Suprapubic skin (tissue), 4 donors: ENCODE measurements at regions not wholly inside any gene's neighbourhood (a gene's known extent, or its start where the extent isn't known, plus 50 kb on each side); places are given as distances from the start of the nearest gene placed in this dataset.
"Not testable (repeated sequence)": the region's sequence is repeated elsewhere in the genome, so short reads cannot be mapped to it uniquely, and the experiment has no call there.

ENCODE experiments used
- DNase-seq, 2 donors: peaks; one replicate each; pipeline ENCODE4 v3.0.0-alpha.2; 2019; ENCODE audit warnings: low spot score in 2 of 2
- H3K27ac ChIP-seq: fragments of 200-600 bp; sonication (generic); one replicate; pipeline ENCODE4 v1.5.1; 2019
- H3K27me3 ChIP-seq: fragments of 200-600 bp; sonication (generic); one replicate; pipeline ENCODE4 v1.5.1; 2019
- H3K36me3 ChIP-seq: fragments of 200-600 bp; sonication (generic); one replicate; pipeline ENCODE4 v1.5.1; 2019
- H3K4me1 ChIP-seq: fragments of 200-600 bp; sonication (generic); one replicate; pipeline ENCODE4 v1.5.1; 2019
- H3K4me3 ChIP-seq: fragments of 200-600 bp; sonication (generic); one replicate; pipeline ENCODE4 v1.5.1; 2019; ENCODE audit warnings: mild to moderate bottlenecking
- H3K9me3 ChIP-seq: fragments of 200-600 bp; sonication (generic); one replicate; pipeline ENCODE4 v1.5.1; 2019
- CTCF ChIP-seq, 2 donors: fragments of 200-600 bp in 1 of 2; fragments of 450-650 bp in 1 of 2; sonication (generic) in 1 of 2; IDR thresholded peaks; one replicate each; pipeline ENCODE4 v1.5.1; 2016 to 2019; ENCODE audit warnings: antibody characterized with exemption in 2 of 2, mild to moderate bottlenecking in 1 of 2, moderate library complexity in 1 of 2
- EP300 ChIP-seq: sonication (generic); formaldehyde crosslinking; IDR thresholded peaks from one replicate; pipeline ENCODE4 v1.6.1; 2017; ENCODE audit warnings: antibody characterized with exemption
- POLR2A ChIP-seq, 2 donors: fragments of 450-650 bp; IDR thresholded peaks; one replicate each; pipeline ENCODE4 v1.6.1; 2017; ENCODE audit warnings: antibody characterized with exemption in 2 of 2, mild to moderate bottlenecking in 2 of 2, moderate library complexity in 2 of 2
- POLR2AphosphoS5 ChIP-seq, 3 donors: sonication (generic); formaldehyde crosslinking; IDR thresholded peaks; one replicate each; pipeline ENCODE4 v1.6.1; 2017; ENCODE audit warnings: antibody characterized with exemption in 3 of 3
- WGBS: methylation state at CpG from one replicate; pipeline ENCODE4 v1.1.5; 2018; 5-methylcytosine and 5-hydroxymethylcytosine counted together

GRCh38 chr7:82572195-82572880 is 128.8 kb upstream of the CACNA2D1 start:
- DNase-seq: peak; percentile 88 to 91
- Histone ChIP-seq H3K4me1 (peaks cover 6% of the 10 kb centered on the region), H3K36me3 (no peaks in the 10 kb centered on the region), H3K9me3 (no peaks in the 10 kb centered on the region), H3K4me3 (no peak overlapping the region), H3K27me3 (no peaks in the 10 kb centered on the region), H3K27ac (no peak overlapping the region)
- 0% methylated on average over 9 of the region's 9 CpGs for WGBS
- TF ChIP-seq CTCF (IDR thresholded peaks at IDR 0.05) (peak; percentile 61 to 81), POLR2A (IDR thresholded peaks at IDR 0.05) (no peak)

- not testable (repeated sequence) for DNase-seq, H3K27ac ChIP-seq, H3K9me3 ChIP-seq, H3K4me3 ChIP-seq, H3K4me1 ChIP-seq, H3K36me3 ChIP-seq, H3K27me3 ChIP-seq
- WGBS: 87% methylated on average over 4 of the region's 4 CpGs
Observed at GRCh38 chr7:82571047-82571446, 127.5 kb upstream of the CACNA2D1 start.

- TF ChIP-seq CTCF (IDR thresholded peaks at IDR 0.05) (no peak), POLR2AphosphoS5 (IDR thresholded peaks at IDR 0.05) (no peak), POLR2A (IDR thresholded peaks at IDR 0.05) (no peak), EP300 (no peak)
- Histone ChIP-seq H3K4me3 (no peak overlapping the region), H3K36me3 (no peaks in the 10 kb centered on the region), H3K9me3 (no peaks in the 10 kb centered on the region), H3K27me3 (no peaks in the 10 kb centered on the region), H3K27ac (no peak overlapping the region), H3K4me1 (peaks cover 6% of the 10 kb centered on the region)
- no peak for DNase-seq
- WGBS: 61% methylated on average over 2 of the region's 2 CpGs
Observed at GRCh38 chr7:82567841-82568240, 124.3 kb upstream of the CACNA2D1 start.

- Histone ChIP-seq H3K36me3 (no peaks in the 10 kb centered on the region), H3K9me3 (no peaks in the 10 kb centered on the region), H3K27ac (no peak overlapping the region), H3K27me3 (no peaks in the 10 kb centered on the region), H3K4me1 (peaks cover 4% of the 10 kb centered on the region), H3K4me3 (no peak overlapping the region)
- WGBS: 65% methylated on average over 2 of the region's 2 CpGs
- no peak for DNase-seq
- TF ChIP-seq POLR2AphosphoS5 (IDR thresholded peaks at IDR 0.05): no peak
- no peak for TF ChIP-seq POLR2A (IDR thresholded peaks at IDR 0.05)
- TF ChIP-seq EP300: no peak
- no peak for TF ChIP-seq CTCF (IDR thresholded peaks at IDR 0.05)
Observed at GRCh38 chr7:82567356-82567755, 123.8 kb upstream of the CACNA2D1 start.

GRCh38 chr7:82566752-82567151 is 123.2 kb upstream of the CACNA2D1 start:
- TF ChIP-seq POLR2AphosphoS5 (IDR thresholded peaks at IDR 0.05) (no peak), CTCF (IDR thresholded peaks at IDR 0.05) (no peak), POLR2A (IDR thresholded peaks at IDR 0.05) (no peak), EP300 (no peak)
- no peaks in the 10 kb centered on the region for H3K9me3 ChIP-seq
- no peaks in the 10 kb centered on the region for H3K36me3 ChIP-seq
- no peak for DNase-seq
- 23% methylated on average over 1 of the region's 1 CpG for WGBS
- H3K27me3 ChIP-seq: no peaks in the 10 kb centered on the region
- H3K4me1 ChIP-seq: no peaks in the 10 kb centered on the region
- H3K27ac ChIP-seq: no peak overlapping the region
- H3K4me3 ChIP-seq: no peak overlapping the region
